ENCODE measurements at regions not wholly inside any gene's neighbourhood (a gene's known extent, or its start where the extent isn't known, plus 50 kb on each side); places are given as distances from the start of the nearest gene placed in this dataset.

- no TSS peak for BruUV-seq (replicated peaks)
- no peak overlapping the region for H3K27ac ChIP-seq (ENCODE audit: control insufficient read depth, insufficient read depth)
- no peak overlapping the region for H3K4me2 ChIP-seq (ENCODE audit: control insufficient read depth, insufficient read depth)
- 17% methylated on average over 4 of the region's 4 CpGs for WGBS (ENCODE audit: insufficient coverage, insufficient replicate concordance, low lambda C conversion rate, missing lambda C conversion rate)
- TF ChIP-seq POLR2AphosphoS2 (IDR thresholded peaks at IDR 0.05; ENCODE audit: low read depth, low read length) (no peak), STAT3 (IDR thresholded peaks at IDR 0.05; ENCODE audit: low read depth, low read length) (no peak), PAX8 (IDR thresholded peaks at IDR 0.05) (no peak), ZNF274 (IDR thresholded peaks at IDR 0.05; ENCODE audit: insufficient read depth, insufficient read length) (no peak), KLF5 (IDR thresholded peaks at IDR 0.05; ENCODE audit: partially characterized antibody) (no peak), RFX5 (IDR thresholded peaks at IDR 0.05; ENCODE audit: low read depth, low read length) (no peak), CTCF (IDR thresholded peaks at IDR 0.05 in 2 of 3, conservative IDR thresholded peaks at IDR 0.05 in 1 of 3; ENCODE audit: control insufficient read depth in 2 of 3, extremely low read depth in 1 of 3, insufficient read depth in 1 of 3, low read depth in 3 of 3, low read length in 3 of 3) (no peak), SUPT20H (IDR thresholded peaks at IDR 0.05; ENCODE audit: borderline replicate concordance, control insufficient read depth, low read depth, low read length) (no peak), TCF7 (IDR thresholded peaks at IDR 0.05; ENCODE audit: borderline replicate concordance) (no peak), IRF3 (IDR thresholded peaks at IDR 0.05) (no peak), SIN3A (IDR thresholded peaks at IDR 0.05; ENCODE audit: low read depth, low read length) (no peak)
- no peaks in the 10 kb centered on the region for H4K20me1 ChIP-seq (ENCODE audit: control insufficient read depth, insufficient read depth)
- no peaks in the 10 kb centered on the region for H3K36me3 ChIP-seq (ENCODE audit: control insufficient read depth in 2 of 2, insufficient read depth in 2 of 2, low read length in 1 of 2)
- ChIA-PET RAD21 (ENCODE audit: unreplicated experiment) (no interaction called here), CTCF (no interaction called here), SMC1A (ENCODE audit: uncharacterized antibody, unreplicated experiment) (interaction anchor here (0.6 to 1.1 kb wide), 2 partner anchors 133 to 241 kb away, joined by 3 read pairs; no protein-coding TSS in a partner anchor), POLR2A (no interaction called here)
- ATAC-seq: no peak
- no peaks in the 10 kb centered on the region; a peak in 1 of 4 replicates for H3K27me3 ChIP-seq (replicated peaks in 1 of 2; ENCODE audit: control insufficient read depth in 2 of 2, insufficient read depth in 2 of 2, low read length in 1 of 2)
- H3K4me3 ChIP-seq: no peak overlapping the region
- no peaks in the 10 kb centered on the region for H3K4me1 ChIP-seq (ENCODE audit: control insufficient read depth, insufficient read depth, low read length)
- DNase-seq (ENCODE audit: low read depth, low spot score): no peak
- in situ Hi-C loops (cut with MboI) (no loop called here), intact Hi-C loops (cut with micrococcal nuclease; ENCODE audit: unreplicated experiment) (no loop called here)
- H2AFZ ChIP-seq (ENCODE audit: control insufficient read depth, low read depth, low read length): no peak overlapping the region
- no peak for FAIRE-seq
- H3K9ac ChIP-seq (ENCODE audit: control insufficient read depth, insufficient read depth, low read length): no peak overlapping the region
- no peaks in the 10 kb centered on the region for H3K79me2 ChIP-seq (ENCODE audit: control insufficient read depth, insufficient read depth, low read length)
- no peaks in the 10 kb centered on the region for H3K9me3 ChIP-seq (replicated peaks; ENCODE audit: control insufficient read depth, insufficient read depth, low read length)
Observed at GRCh38 chr11:37468344-37468743, 870.3 kb upstream of the RAG2 start.

Measured in GM12878 (cell line).